ENCODE measurements at regions not wholly inside any gene's neighbourhood (a gene's known extent, or its start where the extent isn't known, plus 50 kb on each side); places are given as distances from the start of the nearest gene placed in this dataset.

- H3K27ac ChIP-seq = no peak overlapping the region
- no peak for TF ChIP-seq CTCF (conservative IDR thresholded peaks at IDR 0.05; ENCODE audit: low read depth)
- CTCF ChIA-PET = interaction anchor here (0.7 kb wide), 1 partner anchor 254 kb away, joined by 6 read pairs; no protein-coding TSS in a partner anchor
- DNase-seq (ENCODE audit: low spot score) = no peak
- POLR2A ChIA-PET (ENCODE audit: low non-redundant PET) = no interaction called here
Observed at GRCh38 chr16:5979905-5980550, 882.4 kb upstream of the EEF2KMT start.

- no peak for DNase-seq (ENCODE audit: low spot score)
- ChIA-PET CTCF (no interaction called here), POLR2A (ENCODE audit: low non-redundant PET) (no interaction called here)
- no peak overlapping the region for H3K27ac ChIP-seq
- no peak for TF ChIP-seq CTCF (conservative IDR thresholded peaks at IDR 0.05; ENCODE audit: low read depth)
Observed at GRCh38 chr16:5977329-5977728, 879.7 kb upstream of the EEF2KMT start.

- POLR2A ChIA-PET (ENCODE audit: low non-redundant PET) = no interaction called here
- no peak for TF ChIP-seq CTCF (conservative IDR thresholded peaks at IDR 0.05; ENCODE audit: low read depth)
Observed at GRCh38 chr16:5972747-5973146, 875.2 kb upstream of the EEF2KMT start.

GRCh38 chr16:5971924-5972323 lies 874.3 kb upstream of the EEF2KMT start:
- no peak for DNase-seq (ENCODE audit: low spot score)
- TF ChIP-seq CTCF (conservative IDR thresholded peaks at IDR 0.05; ENCODE audit: low read depth) = no peak
- POLR2A ChIA-PET (ENCODE audit: low non-redundant PET) = no interaction called here
- CTCF ChIA-PET = no interaction called here
- H3K27ac ChIP-seq = no peak overlapping the region

More at GRCh38 chr16:5972747-5973146, 875.2 kb upstream of the EEF2KMT start:
- CTCF ChIA-PET = no interaction called here
- DNase-seq (ENCODE audit: low spot score) = no peak
- no peak overlapping the region for H3K27ac ChIP-seq

GRCh38 chr16:5971106-5971505 lies 873.5 kb upstream of the EEF2KMT start:
- POLR2A ChIA-PET (ENCODE audit: low non-redundant PET) = no interaction called here
- DNase-seq (ENCODE audit: low spot score) = no peak
- no peak overlapping the region for H3K27ac ChIP-seq
- no peak for TF ChIP-seq CTCF (conservative IDR thresholded peaks at IDR 0.05; ENCODE audit: low read depth)
- CTCF ChIA-PET = no interaction called here

GRCh38 chr16:5966004-5966403 lies 868.4 kb upstream of the EEF2KMT start:
- ChIA-PET POLR2A (ENCODE audit: low non-redundant PET) (no interaction called here), CTCF (no interaction called here)
- TF ChIP-seq CTCF (conservative IDR thresholded peaks at IDR 0.05; ENCODE audit: low read depth) = no peak
- DNase-seq (ENCODE audit: low spot score) = no peak
- no peak overlapping the region for H3K27ac ChIP-seq

Data from RWPE1 (cell line).